HG02642 (cell line): ENCODE measurements at regions not wholly inside any gene's neighbourhood (a gene's known extent, or its start where the extent isn't known, plus 50 kb on each side); places are given as distances from the start of the nearest gene placed in this dataset.
"Not testable (repeated sequence)": the region's sequence is repeated elsewhere in the genome, so short reads cannot be mapped to it uniquely, and the experiment has no call there.

ENCODE experiments used
- ATAC-seq: cut with Tn5 transposase; IDR thresholded peaks from one replicate; pipeline ENCODE4 v1.9.1; 2021; ENCODE audit warnings: mild to moderate bottlenecking; ENCODE audit not compliant: unreplicated experiment, poor library complexity

- ATAC-seq, result no peak
Measured at GRCh38 chr5:120913396-120913795, 449.3 kb downstream of the PRR16 start.

GRCh38 chr5:120917214-120917758 is 453.2 kb downstream of the PRR16 start:
- ATAC-seq, result no peak

- ATAC-seq, result no peak
Measured at GRCh38 chr5:120919017-120919416, 454.9 kb downstream of the PRR16 start.

GRCh38 chr5:120923026-120923425 is 458.9 kb downstream of the PRR16 start:
- no peak for ATAC-seq

- ATAC-seq, result no peak
Measured at GRCh38 chr5:120926471-120926870, 462.4 kb downstream of the PRR16 start.

GRCh38 chr5:120927950-120928530 is 463.9 kb downstream of the PRR16 start:
- no peak for ATAC-seq

- ATAC-seq, result no peak
Measured at GRCh38 chr5:120932480-120932879, 468.4 kb downstream of the PRR16 start.

GRCh38 chr5:120934031-120934430 is 469.9 kb downstream of the PRR16 start:
- ATAC-seq, result no peak

GRCh38 chr5:120936652-120937051 is 472.6 kb downstream of the PRR16 start:
- ATAC-seq, result no peak

GRCh38 chr5:120938604-120939003 is 474.5 kb downstream of the PRR16 start:
- no peak for ATAC-seq

GRCh38 chr5:120942596-120943350 is 478.7 kb downstream of the PRR16 start:
- ATAC-seq, result no peak

- not testable (repeated sequence) for ATAC-seq
Measured at GRCh38 chr5:120949596-120949995, 485.5 kb downstream of the PRR16 start.

GRCh38 chr5:120953445-120953844 is 489.3 kb downstream of the PRR16 start:
- ATAC-seq, result not testable (repeated sequence)

GRCh38 chr5:120954255-120954654 is 490.2 kb downstream of the PRR16 start:
- ATAC-seq, result no peak

- ATAC-seq, result no peak
Measured at GRCh38 chr5:120955795-120956194, 491.7 kb downstream of the PRR16 start.

- ATAC-seq, result no peak
Measured at GRCh38 chr5:120958877-120959485, 494.9 kb downstream of the PRR16 start.

- ATAC-seq, result no peak
Measured at GRCh38 chr5:120960510-120960909, 496.4 kb downstream of the PRR16 start.

- no peak for ATAC-seq
Measured at GRCh38 chr5:120967366-120967765, 503.3 kb downstream of the PRR16 start.

GRCh38 chr5:120974690-120975089 is 510.6 kb downstream of the PRR16 start:
- no peak for ATAC-seq

- ATAC-seq, result no peak
Measured at GRCh38 chr5:120982351-120982750, 518.3 kb downstream of the PRR16 start.

GRCh38 chr5:120985526-120985925 is 521.4 kb downstream of the PRR16 start:
- ATAC-seq, result no peak
